Brain microvascular endothelial cell (primary cell): ENCODE measurements at regions not wholly inside any gene's neighbourhood (a gene's known extent, or its start where the extent isn't known, plus 50 kb on each side); places are given as distances from the start of the nearest gene placed in this dataset.
"Not testable (repeated sequence)": the region's sequence is repeated elsewhere in the genome, so short reads cannot be mapped to it uniquely, and the experiment has no call there.

Experiments
- DNase-seq: peaks from one replicate; pipeline ENCODE4 v3.0.0-alpha.2; 2020
- H3K27ac ChIP-seq: fragments of 250-450 bp; sonication (Bioruptor Pico); 2 replicates; pipeline ENCODE4 v1.5.1; 2020; ENCODE audit warnings: mild to moderate bottlenecking, moderate library complexity
- H3K27me3 ChIP-seq: fragments of 250-450 bp; sonication (Bioruptor Pico); replicated peaks from 2 replicates; pipeline ENCODE4 v1.5.1; 2020; ENCODE audit warnings: mild to moderate bottlenecking
- H3K36me3 ChIP-seq: fragments of 250-450 bp; sonication (Bioruptor Pico); replicated peaks from 2 replicates; pipeline ENCODE4 v1.5.1; 2020; ENCODE audit warnings: mild to moderate bottlenecking
- H3K4me3 ChIP-seq: 2 replicates; pipeline ENCODE4 v1.5.1; 2011; ENCODE audit warnings: low read depth, mild to moderate bottlenecking, control low read depth, low read length, moderate library complexity
- in situ Hi-C: cut with HindIII; loops from 2 replicates; pipeline ENCODE4 v1.10.0; 2017; ENCODE audit warnings: low sequenced_read_pairs, low pct_ligation_motif_present
- TF ChIP-seq, protein P1 (sequence below): IDR thresholded peaks from 2 replicates; pipeline ENCODE4 v1.5.1; 2011; ENCODE audit warnings: low read depth, mild to moderate bottlenecking, moderate library complexity, low read length, control low read depth, inconsistent platforms; ENCODE audit errors: missing control alignments

DNA sequence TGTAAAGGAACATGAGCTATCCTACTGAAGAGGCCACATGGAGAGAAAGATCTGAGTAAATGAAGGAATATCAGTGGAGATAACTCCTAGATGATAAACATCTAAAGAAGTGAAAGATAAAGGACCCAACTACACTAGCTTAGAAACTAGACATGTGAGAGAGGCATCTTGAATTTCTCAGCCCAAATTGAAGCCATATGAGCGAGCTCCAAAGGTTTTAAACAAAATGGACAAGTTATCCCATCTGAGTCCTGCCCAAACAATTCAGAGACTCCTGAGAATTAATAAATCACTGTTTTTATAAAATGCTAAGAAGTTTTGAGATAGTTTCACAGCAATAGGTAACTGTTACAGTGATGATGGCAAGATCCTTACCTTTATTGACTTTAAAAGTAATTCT is 438.9 kb downstream of the NAV3 start:
- in situ Hi-C loops = no loop called here
- no peak for DNase-seq
- no peak overlapping the region for H3K27ac ChIP-seq

DNA sequence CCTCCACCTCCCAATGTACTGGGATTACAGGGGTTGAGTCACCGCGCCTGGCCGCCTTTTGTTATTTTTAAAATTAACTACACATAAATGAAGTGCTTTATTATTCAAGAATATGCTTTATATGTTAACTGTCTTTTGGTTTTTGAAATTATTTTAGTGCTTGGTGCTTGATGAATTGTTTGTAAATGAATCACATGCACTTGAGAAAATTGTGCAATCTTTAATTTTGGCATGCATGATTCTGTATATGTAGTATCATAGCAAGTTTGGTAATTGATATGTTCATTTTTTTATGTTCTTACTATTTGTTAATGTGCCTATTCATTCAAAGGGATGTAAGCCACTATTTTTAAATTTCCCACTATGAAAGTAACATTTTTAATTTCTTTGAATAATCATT is 440.9 kb downstream of the NAV3 start:
- TF ChIP-seq, protein P1, sequence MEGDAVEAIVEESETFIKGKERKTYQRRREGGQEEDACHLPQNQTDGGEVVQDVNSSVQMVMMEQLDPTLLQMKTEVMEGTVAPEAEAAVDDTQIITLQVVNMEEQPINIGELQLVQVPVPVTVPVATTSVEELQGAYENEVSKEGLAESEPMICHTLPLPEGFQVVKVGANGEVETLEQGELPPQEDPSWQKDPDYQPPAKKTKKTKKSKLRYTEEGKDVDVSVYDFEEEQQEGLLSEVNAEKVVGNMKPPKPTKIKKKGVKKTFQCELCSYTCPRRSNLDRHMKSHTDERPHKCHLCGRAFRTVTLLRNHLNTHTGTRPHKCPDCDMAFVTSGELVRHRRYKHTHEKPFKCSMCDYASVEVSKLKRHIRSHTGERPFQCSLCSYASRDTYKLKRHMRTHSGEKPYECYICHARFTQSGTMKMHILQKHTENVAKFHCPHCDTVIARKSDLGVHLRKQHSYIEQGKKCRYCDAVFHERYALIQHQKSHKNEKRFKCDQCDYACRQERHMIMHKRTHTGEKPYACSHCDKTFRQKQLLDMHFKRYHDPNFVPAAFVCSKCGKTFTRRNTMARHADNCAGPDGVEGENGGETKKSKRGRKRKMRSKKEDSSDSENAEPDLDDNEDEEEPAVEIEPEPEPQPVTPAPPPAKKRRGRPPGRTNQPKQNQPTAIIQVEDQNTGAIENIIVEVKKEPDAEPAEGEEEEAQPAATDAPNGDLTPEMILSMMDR = no peak
- in situ Hi-C loops = no loop called here
- H3K4me3 ChIP-seq = no peak overlapping the region
- H3K27me3 ChIP-seq = no peaks in the 10 kb centered on the region
- H3K27ac ChIP-seq = no peak overlapping the region
- DNase-seq = no peak
- no peaks in the 10 kb centered on the region for H3K36me3 ChIP-seq

More for the DNA sequence above, 438.9 kb downstream of the NAV3 start:
- TF ChIP-seq, protein P1 = no peak
- no peak overlapping the region for H3K4me3 ChIP-seq
- H3K27me3 ChIP-seq = no peaks in the 10 kb centered on the region
- no peaks in the 10 kb centered on the region for H3K36me3 ChIP-seq

DNA sequence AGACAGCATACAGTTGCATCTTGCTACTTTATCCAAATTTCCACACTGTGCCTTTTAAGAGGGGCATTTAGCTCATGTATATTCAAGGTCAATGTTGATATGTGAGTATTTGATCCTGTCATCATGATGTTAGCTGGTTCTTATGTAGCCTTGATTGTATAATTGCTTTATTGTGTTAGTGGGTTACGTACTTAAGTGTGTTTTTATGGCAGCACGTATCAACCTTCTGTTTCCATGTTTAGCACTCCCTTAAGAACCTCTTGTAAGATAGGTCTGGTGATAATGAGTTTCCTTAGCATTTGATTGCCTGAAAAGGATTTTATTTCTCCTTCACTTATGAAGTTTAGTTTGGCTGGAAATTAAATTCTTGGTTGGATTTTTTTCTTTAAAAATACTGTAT is 445.2 kb downstream of the NAV3 start:
- Histone ChIP-seq H3K4me3 (no peak overlapping the region), H3K36me3 (no peaks in the 10 kb centered on the region), H3K27ac (no peak overlapping the region), H3K27me3 (no peaks in the 10 kb centered on the region)
- TF ChIP-seq, protein P1 = no peak
- in situ Hi-C loops = no loop called here
- no peak for DNase-seq

DNA sequence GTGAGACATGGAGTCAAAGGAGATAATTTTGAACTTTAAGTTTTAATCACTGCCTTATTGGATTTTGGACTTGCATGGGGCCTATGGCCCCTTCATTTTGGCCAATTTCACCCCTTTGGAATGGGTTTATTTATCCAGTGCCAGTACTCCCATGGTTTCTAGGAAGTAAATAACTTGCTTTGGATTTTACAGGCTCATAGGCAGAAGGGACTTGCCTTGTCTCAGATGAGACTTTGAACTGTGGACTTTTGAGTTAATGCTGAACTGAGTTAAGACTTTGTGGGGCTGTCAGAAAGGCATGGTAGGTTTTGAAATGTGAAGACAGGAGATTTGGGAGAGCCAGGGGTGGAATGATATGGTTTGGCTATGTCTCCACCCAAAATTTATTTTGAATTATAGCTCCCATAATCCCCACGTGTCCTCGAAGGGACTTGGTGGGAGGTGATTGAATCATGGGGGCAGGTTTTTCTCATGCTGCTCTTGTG is 448.1 kb downstream of the NAV3 start:
- no peak overlapping the region for H3K27ac ChIP-seq
- DNase-seq = no peak
- no peaks in the 10 kb centered on the region for H3K36me3 ChIP-seq
- TF ChIP-seq, protein P1 = no peak
- no peak overlapping the region for H3K4me3 ChIP-seq
- no peaks in the 10 kb centered on the region for H3K27me3 ChIP-seq
- in situ Hi-C loops = no loop called here

DNA sequence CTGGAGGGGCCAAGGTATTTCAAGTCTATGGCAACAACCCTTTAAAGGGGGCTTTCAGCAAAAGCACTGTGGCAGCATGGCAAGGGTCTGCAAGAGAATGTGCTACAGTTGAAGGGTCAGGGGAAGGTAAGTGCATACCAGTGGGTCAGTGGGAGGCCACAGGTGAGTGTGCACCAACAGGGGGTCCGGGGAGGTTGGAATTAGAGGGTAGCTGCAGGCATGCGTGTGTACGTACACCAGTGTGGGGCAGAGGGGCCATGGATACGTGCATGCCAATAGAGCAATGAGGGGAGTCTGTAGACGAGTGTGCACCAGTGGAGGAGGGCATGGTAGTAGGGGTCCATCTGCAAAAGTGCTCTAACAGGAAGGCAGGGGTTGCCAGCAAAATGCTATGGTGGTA is 448.9 kb downstream of the NAV3 start:
- in situ Hi-C loops = no loop called here
- H3K27ac ChIP-seq = no peak overlapping the region
- DNase-seq = no peak
- no peak overlapping the region for H3K4me3 ChIP-seq
- TF ChIP-seq, protein P1 = no peak
- H3K36me3 ChIP-seq = no peaks in the 10 kb centered on the region
- H3K27me3 ChIP-seq = no peaks in the 10 kb centered on the region

DNA sequence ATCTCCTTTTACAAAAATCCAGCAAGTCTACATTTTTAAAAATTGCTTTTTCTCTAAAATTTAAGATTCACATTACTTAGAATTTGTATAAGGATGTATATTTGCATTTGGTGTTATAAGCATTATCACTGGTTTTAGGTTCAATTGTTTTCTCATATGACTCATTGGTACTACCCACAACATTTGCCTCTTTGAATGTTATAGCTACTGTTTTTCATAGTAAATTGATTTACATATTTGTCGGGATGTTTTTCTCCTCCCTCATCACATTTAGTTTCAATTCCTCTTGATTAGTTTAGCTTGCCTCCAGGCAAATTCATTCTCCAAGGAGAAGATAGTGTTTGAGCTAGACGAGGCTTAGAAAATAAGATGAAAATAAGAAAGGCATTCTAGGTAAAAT is 450.4 kb downstream of the NAV3 start:
- in situ Hi-C loops, H3K27me3 ChIP-seq, H3K36me3 ChIP-seq, H3K4me3 ChIP-seq, DNase-seq, H3K27ac ChIP-seq: not testable (repeated sequence)
